ENCODE measurements at regions not wholly inside any gene's neighbourhood (a gene's known extent, or its start where the extent isn't known, plus 50 kb on each side); places are given as distances from the start of the nearest gene placed in this dataset.

DNA sequence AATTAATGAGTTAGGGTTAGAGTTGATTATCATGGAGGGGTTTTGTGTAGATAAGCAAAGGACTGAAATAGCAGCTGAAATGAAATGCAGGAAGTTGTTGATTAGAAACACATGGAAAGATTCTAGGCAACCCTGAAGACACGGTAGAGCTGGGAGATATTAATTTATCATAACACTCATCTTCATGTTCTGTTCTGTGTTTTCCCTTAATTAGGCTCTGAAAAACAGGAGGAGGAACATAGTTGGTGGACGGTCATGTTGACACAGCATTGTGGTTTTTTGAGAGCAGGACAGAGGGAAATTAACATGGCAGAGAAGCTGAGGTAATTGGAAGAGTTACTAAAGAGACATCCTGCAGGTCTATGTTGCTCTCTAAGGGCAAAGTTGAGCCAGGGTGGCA is 138.8 kb upstream of the UBASH3B start:
- Histone ChIP-seq H3K4me3 (ENCODE audit: low read length) (no peak overlapping the region), H3K9ac (ENCODE audit: low read length) (no peak overlapping the region), H3K27ac (ENCODE audit: low read depth, low read length) (no peak overlapping the region)

DNA sequence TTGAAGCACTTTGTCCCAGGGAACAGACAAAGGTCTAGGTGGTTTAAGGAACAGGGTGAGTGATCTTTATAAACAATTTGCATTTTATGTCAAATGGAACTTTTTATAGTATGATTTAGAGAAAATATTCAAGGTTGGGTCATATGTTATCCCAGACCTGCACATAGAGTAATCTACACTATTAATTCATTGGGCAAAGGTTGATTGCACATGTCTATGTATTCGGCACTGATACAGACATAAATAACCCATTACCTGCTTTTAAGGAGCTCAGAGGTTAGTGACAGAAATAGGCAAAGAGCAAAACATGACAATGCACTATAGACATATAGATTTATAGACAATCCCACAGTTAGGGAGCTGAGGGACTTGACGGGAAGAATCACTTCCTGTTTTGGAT is 141.5 kb upstream of the UBASH3B start:
- no peak overlapping the region for H3K4me3 ChIP-seq (ENCODE audit: low read length)
- no peak overlapping the region for H3K27ac ChIP-seq (ENCODE audit: low read depth, low read length)
- no peaks in the 10 kb centered on the region for H3K36me3 ChIP-seq (ENCODE audit: control insufficient read depth, insufficient read depth, low read length)
- no peak overlapping the region for H3K9ac ChIP-seq (ENCODE audit: low read length)
- H3K4me1 ChIP-seq (ENCODE audit: control insufficient read depth, insufficient read depth, low read length) = no peaks in the 10 kb centered on the region
- H3K27me3 ChIP-seq (ENCODE audit: control insufficient read depth, insufficient read depth, low read length) = no peaks in the 10 kb centered on the region

More for the DNA sequence above, 138.8 kb upstream of the UBASH3B start:
- H3K36me3 ChIP-seq (ENCODE audit: control insufficient read depth, insufficient read depth, low read length) = no peaks in the 10 kb centered on the region
- no peaks in the 10 kb centered on the region for H3K27me3 ChIP-seq (ENCODE audit: control insufficient read depth, insufficient read depth, low read length)
- H3K4me1 ChIP-seq (ENCODE audit: control insufficient read depth, insufficient read depth, low read length) = no peaks in the 10 kb centered on the region

DNA sequence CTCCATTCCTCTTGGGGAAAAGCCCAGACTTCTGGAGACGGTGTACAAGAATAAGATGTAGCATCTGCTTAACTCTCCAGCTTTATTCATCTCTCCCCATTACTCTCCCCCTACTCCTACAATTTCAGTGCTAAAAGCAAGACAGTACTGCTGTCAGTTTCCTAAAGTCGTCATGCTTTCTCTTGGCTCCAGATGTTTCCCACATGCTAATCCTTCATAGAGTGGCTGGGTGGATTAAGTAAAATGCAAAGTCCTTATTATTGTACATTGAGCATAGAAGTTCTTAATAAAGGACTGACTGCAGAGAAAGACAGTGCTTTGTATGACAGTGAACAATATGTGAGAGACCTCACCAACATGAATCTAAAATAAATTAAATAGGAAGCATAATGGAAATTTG is 142.2 kb upstream of the UBASH3B start:
- H3K27me3 ChIP-seq (ENCODE audit: control insufficient read depth, insufficient read depth, low read length) = no peaks in the 10 kb centered on the region
- no peak overlapping the region for H3K27ac ChIP-seq (ENCODE audit: low read depth, low read length)
- no peaks in the 10 kb centered on the region for H3K4me1 ChIP-seq (ENCODE audit: control insufficient read depth, insufficient read depth, low read length)
- H3K9ac ChIP-seq (ENCODE audit: low read length) = no peak overlapping the region
- H3K36me3 ChIP-seq (ENCODE audit: control insufficient read depth, insufficient read depth, low read length) = no peaks in the 10 kb centered on the region
- H3K4me3 ChIP-seq (ENCODE audit: low read length) = no peak overlapping the region

DNA sequence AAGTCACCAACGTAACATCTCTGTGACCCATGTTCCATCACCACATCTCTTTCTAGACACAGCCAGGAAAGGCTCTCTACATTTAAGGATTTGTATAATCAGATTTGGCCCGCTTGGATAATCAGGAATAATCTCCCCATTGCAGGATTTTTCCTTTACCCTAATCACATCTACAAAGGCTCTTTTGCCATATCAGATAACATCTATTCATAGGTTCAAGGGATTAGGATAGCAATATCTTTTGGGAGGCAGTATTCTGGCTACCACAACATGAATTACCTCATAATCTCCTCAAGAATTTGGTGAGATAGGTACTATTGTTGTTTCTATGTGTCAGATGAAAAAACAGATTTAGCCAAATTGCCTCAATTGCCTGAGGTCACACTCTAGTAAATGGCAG is 142.8 kb upstream of the UBASH3B start:
- H3K36me3 ChIP-seq (ENCODE audit: control insufficient read depth, insufficient read depth, low read length) = no peaks in the 10 kb centered on the region
- H3K27ac ChIP-seq (ENCODE audit: low read depth, low read length) = no peak overlapping the region
- H3K9ac ChIP-seq (ENCODE audit: low read length) = no peak overlapping the region
- no peaks in the 10 kb centered on the region for H3K4me1 ChIP-seq (ENCODE audit: control insufficient read depth, insufficient read depth, low read length)
- H3K27me3 ChIP-seq (ENCODE audit: control insufficient read depth, insufficient read depth, low read length) = no peaks in the 10 kb centered on the region
- H3K4me3 ChIP-seq (ENCODE audit: low read length) = no peak overlapping the region

DNA sequence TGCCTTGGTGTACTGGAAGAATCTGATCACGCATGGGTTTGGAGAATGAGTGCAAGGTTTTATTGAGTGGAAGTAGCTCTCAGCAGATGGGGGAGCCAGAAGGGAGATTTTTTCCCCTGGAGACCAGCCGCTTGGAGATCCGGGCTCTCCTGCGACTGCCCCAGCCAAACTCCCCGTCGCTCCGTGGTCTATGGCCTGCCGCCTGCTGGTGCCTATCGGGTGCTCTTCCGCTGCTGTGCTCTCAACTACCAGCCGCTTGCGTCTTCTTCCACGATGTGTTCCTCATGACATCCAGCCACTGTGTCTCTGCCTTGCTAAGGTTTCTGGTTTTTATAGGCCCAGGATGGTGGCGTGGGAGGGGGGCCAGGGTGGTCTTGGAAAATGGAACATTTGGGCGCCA is 145.6 kb upstream of the UBASH3B start:
- Histone ChIP-seq H3K4me3 (ENCODE audit: low read length) (no peak overlapping the region), H3K9ac (ENCODE audit: low read length) (no peak overlapping the region), H3K36me3 (ENCODE audit: control insufficient read depth, insufficient read depth, low read length) (no peaks in the 10 kb centered on the region), H3K27ac (ENCODE audit: low read depth, low read length) (no peak overlapping the region), H3K27me3 (ENCODE audit: control insufficient read depth, insufficient read depth, low read length) (no peaks in the 10 kb centered on the region), H3K4me1 (ENCODE audit: control insufficient read depth, insufficient read depth, low read length) (peaks cover 5% of the 10 kb centered on the region)

DNA sequence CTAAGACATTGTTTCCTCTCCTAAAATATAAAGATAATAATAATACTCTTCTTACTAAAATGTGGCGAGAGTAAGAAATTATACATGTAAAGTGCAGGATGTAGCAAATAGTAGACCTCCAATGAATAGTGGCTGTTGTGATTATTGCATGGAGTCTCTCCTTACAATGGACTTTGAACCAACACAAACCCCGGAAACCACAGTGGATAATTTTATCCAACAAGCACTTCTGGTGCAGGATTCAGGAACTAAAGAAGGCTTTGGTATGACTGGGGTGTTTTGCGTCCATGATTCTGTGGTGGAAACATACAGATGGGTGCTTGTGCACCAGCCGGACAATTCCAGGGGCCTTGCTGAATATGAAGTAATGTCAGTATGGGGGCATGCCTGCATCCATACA is 146.4 kb upstream of the UBASH3B start:
- Histone ChIP-seq H3K27me3 (ENCODE audit: control insufficient read depth, insufficient read depth, low read length) (no peaks in the 10 kb centered on the region), H3K36me3 (ENCODE audit: control insufficient read depth, insufficient read depth, low read length) (no peaks in the 10 kb centered on the region), H3K27ac (ENCODE audit: low read depth, low read length) (no peak overlapping the region), H3K4me3 (ENCODE audit: low read length) (no peak overlapping the region), H3K9ac (ENCODE audit: low read length) (no peak overlapping the region), H3K4me1 (ENCODE audit: control insufficient read depth, insufficient read depth, low read length) (peaks cover 5% of the 10 kb centered on the region)

DNA sequence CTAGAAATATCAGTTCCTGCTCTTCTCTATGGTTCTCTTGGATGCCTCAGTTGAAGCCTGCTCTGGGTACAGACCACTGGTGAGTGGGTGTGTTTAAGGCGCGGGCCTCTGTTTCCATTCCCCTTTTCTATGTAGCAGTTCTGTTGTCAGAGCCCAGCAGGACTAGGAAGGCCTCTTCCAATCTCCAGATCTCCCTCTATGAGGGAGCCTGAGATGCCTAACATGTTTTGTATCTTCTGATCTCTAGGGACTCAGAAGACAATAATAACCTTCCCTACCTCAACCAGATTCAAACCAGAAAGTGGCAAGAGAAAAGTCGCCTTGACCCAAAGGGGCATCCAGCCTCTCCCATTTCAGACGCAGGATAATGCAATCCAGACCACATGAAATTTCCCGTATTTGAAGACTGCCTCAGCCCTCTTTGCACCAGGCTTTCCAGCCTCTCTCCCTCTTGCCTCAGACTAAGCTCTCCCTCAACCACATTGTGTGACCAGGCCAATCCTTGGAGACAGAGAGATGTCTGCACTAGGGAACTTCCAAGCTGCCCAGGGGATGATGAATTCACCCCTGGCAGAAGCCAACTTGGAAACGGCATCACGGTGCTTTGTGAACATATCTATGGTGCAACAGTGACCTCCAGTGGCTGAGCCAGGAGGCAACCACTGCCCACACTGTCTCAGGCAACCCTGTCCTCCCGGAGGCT is 150.1 kb upstream of the UBASH3B start:
- Histone ChIP-seq H3K9ac (ENCODE audit: low read length) (no peak overlapping the region), H3K36me3 (ENCODE audit: control insufficient read depth, insufficient read depth, low read length) (no peaks in the 10 kb centered on the region), H3K4me1 (ENCODE audit: control insufficient read depth, insufficient read depth, low read length) (peaks cover 5% of the 10 kb centered on the region), H3K4me3 (ENCODE audit: low read length) (no peak overlapping the region), H3K27ac (ENCODE audit: low read depth, low read length) (no peak overlapping the region), H3K27me3 (ENCODE audit: control insufficient read depth, insufficient read depth, low read length) (no peaks in the 10 kb centered on the region)

DNA sequence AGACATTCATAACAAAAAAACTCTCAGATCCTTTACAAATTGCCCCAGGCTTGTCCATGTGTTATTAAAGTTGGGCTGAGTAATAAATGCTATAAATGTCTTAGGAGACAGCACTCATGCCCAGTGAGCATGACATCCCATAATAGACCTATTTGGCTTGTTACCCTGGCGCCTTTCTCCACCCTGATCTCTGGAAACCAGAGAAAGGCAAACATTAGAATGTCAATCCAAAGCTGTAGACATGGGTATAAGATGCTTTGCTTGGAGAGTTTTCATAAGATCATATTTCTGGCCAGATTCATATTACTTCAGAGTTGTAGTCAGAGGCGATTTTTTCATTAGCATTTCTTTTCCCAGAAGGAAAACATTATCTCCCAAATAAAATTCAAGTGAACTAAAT is 161.3 kb upstream of the UBASH3B start:
- peaks cover 8% of the 10 kb centered on the region for H3K4me1 ChIP-seq (ENCODE audit: control insufficient read depth, insufficient read depth, low read length)

DNA sequence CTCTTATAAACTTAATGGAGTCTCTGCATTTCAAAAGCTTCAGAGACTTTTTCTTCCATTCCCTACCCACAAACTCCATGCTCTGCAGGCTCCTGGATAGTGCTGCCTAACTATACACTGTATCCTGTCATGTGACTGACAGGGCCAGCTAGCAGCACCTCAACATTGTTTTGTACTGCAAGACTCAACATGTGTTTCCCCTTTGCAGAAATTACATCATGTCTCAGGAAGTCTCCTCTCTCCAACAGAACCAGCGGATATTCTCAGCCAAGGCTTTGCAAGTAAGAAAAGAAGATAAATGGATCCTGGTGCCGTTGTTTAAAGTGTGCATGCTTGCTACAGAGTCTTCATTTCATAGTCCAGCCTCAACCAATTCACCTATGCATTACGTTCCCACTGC is 164.0 kb upstream of the UBASH3B start:
- no peaks in the 10 kb centered on the region for H3K36me3 ChIP-seq (ENCODE audit: control insufficient read depth, insufficient read depth, low read length)
- no peak overlapping the region for H3K4me3 ChIP-seq (ENCODE audit: low read length)
- no peaks in the 10 kb centered on the region for H3K27me3 ChIP-seq (ENCODE audit: control insufficient read depth, insufficient read depth, low read length)
- H3K27ac ChIP-seq (ENCODE audit: low read depth, low read length) = no peak overlapping the region
- H3K4me1 ChIP-seq (ENCODE audit: control insufficient read depth, insufficient read depth, low read length) = peaks cover 8% of the 10 kb centered on the region
- no peak overlapping the region for H3K9ac ChIP-seq (ENCODE audit: low read length)

More for the DNA sequence above, 161.3 kb upstream of the UBASH3B start:
- Histone ChIP-seq H3K4me3 (ENCODE audit: low read length) (no peak overlapping the region), H3K27me3 (ENCODE audit: control insufficient read depth, insufficient read depth, low read length) (no peaks in the 10 kb centered on the region), H3K36me3 (ENCODE audit: control insufficient read depth, insufficient read depth, low read length) (no peaks in the 10 kb centered on the region), H3K9ac (ENCODE audit: low read length) (no peak overlapping the region), H3K27ac (ENCODE audit: low read depth, low read length) (no peak overlapping the region)

DNA sequence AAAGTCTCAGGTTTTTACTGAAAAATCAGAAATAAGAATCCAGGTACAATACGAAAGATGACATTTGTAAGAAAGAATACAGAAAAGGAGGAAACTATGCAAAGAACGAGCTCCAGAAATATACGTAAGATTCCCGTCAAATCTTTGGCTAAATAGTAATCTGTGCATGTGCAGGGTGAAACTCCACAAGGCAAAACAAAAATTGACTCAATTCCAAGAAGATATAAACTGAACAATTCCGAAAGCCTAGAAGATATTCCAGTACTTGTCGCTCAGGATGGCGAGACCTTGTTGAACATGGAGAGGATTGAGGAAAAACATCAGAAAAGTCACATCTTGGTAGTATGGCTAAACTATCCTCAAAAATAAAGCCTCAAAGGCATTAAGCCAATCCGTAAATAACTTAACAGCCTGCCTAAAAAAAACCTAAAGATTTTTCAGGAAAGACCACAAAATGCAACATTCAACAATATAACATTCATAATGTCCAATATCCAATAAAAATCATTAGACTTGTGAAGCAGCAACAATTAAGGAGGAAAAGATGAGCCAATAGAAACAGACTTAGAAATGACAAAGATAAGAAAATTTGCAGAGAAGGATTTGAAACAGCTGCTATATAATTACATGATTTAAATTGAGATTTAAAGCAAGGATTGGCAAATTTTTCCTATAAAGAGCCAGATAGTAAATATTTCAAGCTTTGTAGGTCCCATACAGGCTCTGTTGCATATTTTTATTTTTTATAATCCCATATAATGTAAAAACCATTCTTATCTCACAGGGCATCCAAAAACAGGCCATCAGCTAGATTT is 166.4 kb upstream of the UBASH3B start:
- H3K27ac ChIP-seq (ENCODE audit: low read depth, low read length) = no peak overlapping the region
- no peaks in the 10 kb centered on the region for H3K27me3 ChIP-seq (ENCODE audit: control insufficient read depth, insufficient read depth, low read length)
- no peak overlapping the region for H3K4me3 ChIP-seq (ENCODE audit: low read length)
- H3K36me3 ChIP-seq (ENCODE audit: control insufficient read depth, insufficient read depth, low read length) = no peaks in the 10 kb centered on the region
- peaks cover 8% of the 10 kb centered on the region for H3K4me1 ChIP-seq (ENCODE audit: control insufficient read depth, insufficient read depth, low read length)
- H3K9ac ChIP-seq (ENCODE audit: low read length) = no peak overlapping the region

DNA sequence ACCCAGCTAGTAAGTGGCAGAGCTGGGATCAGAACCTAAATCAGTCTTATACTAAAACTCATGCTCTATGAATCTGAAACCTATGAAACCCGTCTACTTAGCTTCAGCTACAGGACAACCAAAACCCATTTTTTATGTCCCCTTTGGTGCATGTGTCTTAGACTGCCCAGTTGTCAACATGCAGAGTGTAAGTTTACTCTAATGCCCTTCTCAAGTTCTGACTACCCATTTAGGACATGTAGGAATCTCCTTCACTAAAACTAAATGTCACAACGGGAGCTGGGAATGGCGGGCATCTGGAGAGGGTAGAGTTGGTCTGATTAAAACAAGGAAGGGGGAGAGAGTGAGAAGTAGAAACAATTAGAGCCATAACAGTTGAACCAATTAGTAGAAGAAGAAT is 167.9 kb upstream of the UBASH3B start:
- Histone ChIP-seq H3K4me3 (ENCODE audit: low read length) (no peak overlapping the region), H3K4me1 (ENCODE audit: control insufficient read depth, insufficient read depth, low read length) (peaks cover 8% of the 10 kb centered on the region), H3K27ac (ENCODE audit: low read depth, low read length) (no peak overlapping the region), H3K9ac (ENCODE audit: low read length) (no peak overlapping the region), H3K36me3 (ENCODE audit: control insufficient read depth, insufficient read depth, low read length) (no peaks in the 10 kb centered on the region), H3K27me3 (ENCODE audit: control insufficient read depth, insufficient read depth, low read length) (no peaks in the 10 kb centered on the region)

DNA sequence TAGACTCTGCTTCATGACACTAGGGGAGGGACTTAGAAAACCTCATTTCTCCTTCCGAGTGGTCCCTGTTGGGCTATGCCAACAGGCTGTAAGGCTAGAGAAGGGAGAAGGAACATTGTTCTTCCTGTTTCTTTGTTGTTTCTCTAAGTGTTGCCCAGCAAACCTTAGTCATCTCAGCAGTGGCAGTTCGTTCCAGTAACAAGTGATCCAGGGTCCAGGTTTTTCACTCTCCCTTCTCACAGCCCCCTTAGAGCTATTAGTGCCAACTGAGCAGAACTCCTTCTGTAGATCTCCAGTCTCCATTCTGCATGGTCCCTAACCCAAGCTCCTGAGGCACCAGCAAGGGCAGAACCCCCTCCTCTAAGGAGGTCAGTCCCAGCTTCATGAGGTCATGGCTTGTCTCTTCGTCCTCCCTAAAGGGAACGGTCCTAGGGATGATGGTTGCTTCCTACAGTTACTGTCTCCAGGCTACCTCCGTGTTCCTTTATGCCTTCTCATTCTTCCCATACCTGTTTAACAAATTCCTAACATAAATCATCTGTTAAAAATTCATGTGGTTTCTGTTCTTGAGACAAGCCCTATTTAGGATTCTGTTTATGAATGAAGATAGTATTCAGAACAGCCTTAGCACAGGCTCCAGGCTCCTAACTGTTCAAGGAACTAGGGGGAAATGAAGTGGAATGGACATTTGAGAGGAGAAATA is 168.6 kb upstream of the UBASH3B start:
- H3K27ac ChIP-seq (ENCODE audit: low read depth, low read length) = no peak overlapping the region
- H3K36me3 ChIP-seq (ENCODE audit: control insufficient read depth, insufficient read depth, low read length) = no peaks in the 10 kb centered on the region

More for the DNA sequence above, 168.6 kb upstream of the UBASH3B start:
- H3K9ac ChIP-seq (ENCODE audit: low read length) = no peak overlapping the region
- H3K4me1 ChIP-seq (ENCODE audit: control insufficient read depth, insufficient read depth, low read length) = peaks cover 8% of the 10 kb centered on the region
- no peak overlapping the region for H3K4me3 ChIP-seq (ENCODE audit: low read length)
- no peaks in the 10 kb centered on the region for H3K27me3 ChIP-seq (ENCODE audit: control insufficient read depth, insufficient read depth, low read length)

All from rectal smooth muscle tissue (tissue), 1 donor.